ACHN (cell line): ENCODE measurements at regions not wholly inside any gene's neighbourhood (a gene's known extent, or its start where the extent isn't known, plus 50 kb on each side); places are given as distances from the start of the nearest gene placed in this dataset.

ENCODE experiments used
- DNase-seq: peaks from one replicate; pipeline ENCODE4 v3.0.0-alpha.2; 2015
- in situ Hi-C: cut with HindIII; loops from 2 replicates; pipeline ENCODE4 v1.10.0; 2017; ENCODE audit warnings: low sequenced_read_pairs, low pct_ligation_motif_present, low pct_unique_long_range_greater_than_20kb

- in situ Hi-C loops: no loop called here
- DNase-seq: no peak
These were observed 768.2 kb downstream of the KCNJ18 start for GRCh38 chr17:22460461-22461063.

- DNase-seq: no peak
- in situ Hi-C loops: no loop called here
These were observed 769.3 kb downstream of the KCNJ18 start for GRCh38 chr17:22461460-22462145.

GRCh38 chr17:22462461-22462860, 770.1 kb downstream of the KCNJ18 start:
- DNase-seq: no peak
- in situ Hi-C loops: no loop called here

GRCh38 chr17:22463110-22463850, 771.0 kb downstream of the KCNJ18 start:
- in situ Hi-C loops: no loop called here
- no peak for DNase-seq

GRCh38 chr17:22464041-22464440, 771.7 kb downstream of the KCNJ18 start:
- in situ Hi-C loops: no loop called here

GRCh38 chr17:22467720-22468119, 775.4 kb downstream of the KCNJ18 start:
- DNase-seq: no peak
- in situ Hi-C loops: no loop called here

More at GRCh38 chr17:22464041-22464440, 771.7 kb downstream of the KCNJ18 start:
- no peak for DNase-seq

- in situ Hi-C loops: no loop called here
- no peak for DNase-seq
These were observed 777.0 kb downstream of the KCNJ18 start for GRCh38 chr17:22469101-22469880.

GRCh38 chr17:22469941-22470340, 777.6 kb downstream of the KCNJ18 start:
- in situ Hi-C loops: no loop called here
- DNase-seq: no peak

- in situ Hi-C loops: no loop called here
- DNase-seq: no peak
These were observed 778.3 kb downstream of the KCNJ18 start for GRCh38 chr17:22470411-22471175.

GRCh38 chr17:22484826-22485225, 792.5 kb downstream of the KCNJ18 start:
- no peak for DNase-seq
- in situ Hi-C loops: no loop called here

- no peak for DNase-seq
- in situ Hi-C loops: no loop called here
These were observed 798.1 kb downstream of the KCNJ18 start for GRCh38 chr17:22490399-22490798.

GRCh38 chr17:22492331-22492730, 800.0 kb downstream of the KCNJ18 start:
- in situ Hi-C loops: no loop called here
- DNase-seq: peak; percentile 11

GRCh38 chr17:22496450-22496849, 804.1 kb downstream of the KCNJ18 start:
- DNase-seq: no peak
- in situ Hi-C loops: no loop called here

- DNase-seq: no peak
- in situ Hi-C loops: no loop called here
These were observed 811.1 kb downstream of the KCNJ18 start for GRCh38 chr17:22503322-22503899.

- in situ Hi-C loops: no loop called here
These were observed 813.3 kb downstream of the KCNJ18 start for GRCh38 chr17:22505660-22506059.

GRCh38 chr17:22506231-22506630, 813.9 kb downstream of the KCNJ18 start:
- DNase-seq: no peak
- in situ Hi-C loops: no loop called here

More at GRCh38 chr17:22505660-22506059, 813.3 kb downstream of the KCNJ18 start:
- no peak for DNase-seq

GRCh38 chr17:22506861-22507260, 814.5 kb downstream of the KCNJ18 start:
- no peak for DNase-seq
- in situ Hi-C loops: no loop called here

GRCh38 chr17:22507823-22508222, 815.5 kb downstream of the KCNJ18 start:
- peak; percentile 42 for DNase-seq
- in situ Hi-C loops: no loop called here
